GM21528 (cell line): ENCODE measurements at regions not wholly inside any gene's neighbourhood (a gene's known extent, or its start where the extent isn't known, plus 50 kb on each side); places are given as distances from the start of the nearest gene placed in this dataset.
"Not testable (repeated sequence)": the region's sequence is repeated elsewhere in the genome, so short reads cannot be mapped to it uniquely, and the experiment has no call there.

Experiments used
- ATAC-seq: cut with Tn5 transposase; IDR thresholded peaks from one replicate; pipeline ENCODE4 v1.9.1; 2021; ENCODE audit warnings: mild to moderate bottlenecking, moderate library complexity; ENCODE audit not compliant: unreplicated experiment, low FRiP score

DNA sequence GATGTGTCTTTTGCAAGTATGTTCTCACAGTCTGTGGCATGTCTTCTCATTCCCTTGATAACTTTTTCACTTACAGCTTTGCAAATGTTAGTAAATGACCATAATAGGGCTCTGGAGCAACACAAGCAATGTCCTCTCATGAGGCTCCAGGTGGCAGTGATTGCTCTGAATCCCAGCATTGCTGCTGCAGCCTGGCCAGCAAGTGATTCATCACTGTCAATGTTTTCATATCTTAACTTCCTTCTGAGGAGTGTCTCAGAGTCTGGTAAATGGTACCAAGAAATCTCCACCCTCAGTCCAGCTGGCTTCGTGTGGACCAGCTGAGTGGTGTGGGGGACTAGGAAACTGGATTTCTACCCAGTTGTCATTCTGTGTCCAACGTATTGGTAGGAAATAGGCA, 139.6 kb downstream of the MYLK4 start:
- ATAC-seq, result no peak

DNA sequence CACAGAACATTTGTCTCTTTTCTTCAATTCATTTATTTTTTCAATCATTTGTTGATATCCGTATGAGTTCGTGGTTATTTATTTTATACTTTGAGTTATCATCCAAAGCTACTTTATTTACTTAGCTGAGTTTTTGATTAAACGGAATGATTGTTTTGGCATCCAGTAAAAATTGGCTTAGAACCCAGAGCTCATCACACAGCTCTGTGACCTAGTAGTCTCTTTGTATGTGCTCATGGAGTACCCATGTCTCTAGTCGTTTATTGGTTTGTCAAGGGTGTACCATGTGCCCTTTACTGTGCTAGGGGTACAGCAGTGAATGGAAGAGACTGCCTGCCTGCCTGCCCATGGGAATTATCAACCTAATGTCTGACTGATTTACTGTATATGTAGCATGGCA, 142.2 kb downstream of the MYLK4 start:
- no peak for ATAC-seq

DNA sequence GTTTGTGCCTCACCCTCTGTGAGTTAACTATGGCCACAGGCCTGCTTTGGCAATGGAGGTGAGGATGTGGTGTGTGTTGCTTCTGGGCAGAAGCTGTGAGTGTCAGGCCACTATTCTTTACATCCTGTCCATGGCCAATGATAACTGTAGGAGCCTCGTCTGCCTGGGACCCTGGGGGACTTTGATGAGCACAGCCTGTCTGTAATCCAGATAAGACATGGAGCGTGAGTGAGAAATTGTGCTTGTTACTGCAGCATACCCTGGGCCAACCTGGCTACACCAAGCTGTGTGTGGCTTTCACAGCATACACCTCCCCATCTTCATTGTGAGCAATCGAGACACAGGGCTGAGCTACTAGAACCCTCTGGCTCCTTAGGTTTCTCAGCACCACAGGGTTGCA, 150.4 kb downstream of the MYLK4 start:
- ATAC-seq, result no peak

DNA sequence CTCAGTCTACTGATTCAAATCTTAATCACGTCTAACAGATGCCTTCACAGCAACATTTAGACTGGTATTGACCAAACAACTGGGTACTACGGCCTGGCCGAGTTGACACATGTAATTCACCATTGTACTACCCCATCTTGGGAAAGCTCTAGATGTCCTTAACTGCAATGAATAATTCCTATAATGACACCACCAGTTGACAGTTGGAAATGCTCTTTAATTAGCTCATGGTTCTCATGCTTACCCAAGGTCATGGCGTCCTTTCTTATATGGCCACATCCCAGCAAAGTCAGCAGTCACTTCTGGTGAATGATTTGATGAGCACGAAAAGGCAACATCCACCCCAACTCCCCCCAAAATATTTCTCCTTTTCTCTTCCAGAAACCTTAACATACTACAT, 150.9 kb downstream of the MYLK4 start:
- ATAC-seq, result no peak

DNA sequence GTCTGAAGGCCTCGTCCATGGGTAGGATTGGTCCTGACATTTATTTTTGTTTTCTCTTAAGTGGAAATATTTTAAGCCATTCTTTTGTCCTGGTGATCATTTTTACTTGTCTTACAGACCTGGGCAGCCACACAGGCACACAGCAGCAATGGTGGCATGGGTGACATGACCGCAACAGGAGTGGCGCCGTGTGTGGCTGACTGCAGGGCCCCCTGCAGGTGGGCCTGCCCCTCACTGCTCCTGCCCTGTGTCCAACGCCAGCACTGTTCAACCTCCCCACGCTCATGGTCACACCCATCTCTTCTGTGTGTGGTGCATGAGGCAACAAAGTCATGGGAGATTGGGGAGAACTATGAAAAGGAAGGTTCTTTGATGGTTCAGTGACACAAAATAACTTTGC, 151.9 kb downstream of the MYLK4 start:
- ATAC-seq, result no peak

DNA sequence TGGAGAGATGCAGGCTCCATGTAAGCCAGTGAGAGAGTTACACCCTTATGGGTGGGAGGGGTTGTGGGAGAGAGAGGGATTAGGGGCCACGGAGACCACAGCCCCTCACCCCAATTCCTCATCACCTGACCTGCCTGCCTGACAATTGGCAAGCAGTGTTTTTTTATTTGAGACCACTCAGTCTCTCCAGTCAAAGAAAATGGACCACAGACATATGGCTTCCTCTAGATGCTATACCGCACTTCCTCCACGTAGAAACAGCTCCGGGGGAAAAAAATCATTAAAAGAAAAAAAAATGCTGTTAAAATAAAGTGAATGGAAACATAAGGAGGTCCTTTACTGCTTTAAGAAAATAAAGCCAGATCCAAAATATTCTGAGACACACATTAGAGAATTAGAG, 152.7 kb downstream of the MYLK4 start:
- no peak for ATAC-seq

- not testable (repeated sequence) for ATAC-seq
Measured at GRCh38 chr6:2597457-2597856, 153.3 kb downstream of the MYLK4 start.

- ATAC-seq, result no peak
Measured at GRCh38 chr6:2596222-2596621, 154.5 kb downstream of the MYLK4 start.

- no peak for ATAC-seq
Measured at GRCh38 chr6:2594868-2595267, 155.9 kb downstream of the MYLK4 start.

GRCh38 chr6:2593167-2593566, 157.6 kb downstream of the MYLK4 start:
- no peak for ATAC-seq

DNA sequence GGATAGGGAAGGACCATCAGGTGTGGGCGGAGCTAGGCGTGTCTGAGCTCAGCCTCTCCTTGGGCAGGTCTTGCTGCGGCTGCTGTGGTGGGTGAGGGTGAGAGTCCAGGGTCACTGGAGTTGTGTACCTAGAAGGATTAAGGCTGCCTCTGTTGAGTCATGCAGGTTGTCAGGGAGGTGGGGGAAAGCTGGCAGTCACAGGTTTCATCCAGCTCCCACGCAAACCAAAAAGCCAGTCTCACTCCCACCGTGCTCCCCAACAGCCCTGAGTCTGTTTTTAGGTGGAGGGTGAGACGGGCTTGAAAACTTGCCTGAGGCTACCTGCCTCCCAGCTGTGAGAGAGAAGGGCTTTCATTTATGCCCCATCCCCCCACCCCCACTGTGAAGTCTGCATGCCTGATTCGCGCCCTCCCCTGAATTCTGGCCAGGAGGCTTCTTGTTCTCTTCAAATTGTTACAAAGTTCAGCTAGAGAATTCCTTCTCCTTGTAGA, 161.5 kb downstream of the MYLK4 start:
- ATAC-seq, result no peak

- ATAC-seq, result no peak
Measured at GRCh38 chr6:2583459-2583858, 167.3 kb downstream of the MYLK4 start.

DNA sequence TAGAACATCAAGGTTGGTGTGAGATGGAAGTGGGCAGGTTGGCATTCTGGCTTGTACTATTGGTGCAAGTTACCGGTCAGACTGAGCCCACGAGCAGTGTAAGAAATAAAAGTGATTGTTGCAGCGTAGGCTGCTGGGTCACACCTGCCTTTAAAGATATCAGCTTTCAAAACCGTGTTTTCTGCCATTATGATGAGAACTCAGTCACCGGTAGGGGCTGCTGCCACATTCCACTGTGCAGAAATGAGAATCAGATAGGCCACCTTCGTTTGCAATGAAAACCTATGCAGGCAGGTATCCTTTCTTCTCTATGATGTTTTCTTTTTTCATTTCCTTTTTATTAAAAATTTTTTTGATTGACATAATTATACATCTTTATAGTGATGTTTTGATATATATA, 168.5 kb downstream of the MYLK4 start:
- no peak for ATAC-seq

GRCh38 chr6:2581611-2582010, 169.1 kb downstream of the MYLK4 start:
- ATAC-seq, result no peak

- ATAC-seq, result no peak
Measured at GRCh38 chr6:2581011-2581410, 169.7 kb downstream of the MYLK4 start.

DNA sequence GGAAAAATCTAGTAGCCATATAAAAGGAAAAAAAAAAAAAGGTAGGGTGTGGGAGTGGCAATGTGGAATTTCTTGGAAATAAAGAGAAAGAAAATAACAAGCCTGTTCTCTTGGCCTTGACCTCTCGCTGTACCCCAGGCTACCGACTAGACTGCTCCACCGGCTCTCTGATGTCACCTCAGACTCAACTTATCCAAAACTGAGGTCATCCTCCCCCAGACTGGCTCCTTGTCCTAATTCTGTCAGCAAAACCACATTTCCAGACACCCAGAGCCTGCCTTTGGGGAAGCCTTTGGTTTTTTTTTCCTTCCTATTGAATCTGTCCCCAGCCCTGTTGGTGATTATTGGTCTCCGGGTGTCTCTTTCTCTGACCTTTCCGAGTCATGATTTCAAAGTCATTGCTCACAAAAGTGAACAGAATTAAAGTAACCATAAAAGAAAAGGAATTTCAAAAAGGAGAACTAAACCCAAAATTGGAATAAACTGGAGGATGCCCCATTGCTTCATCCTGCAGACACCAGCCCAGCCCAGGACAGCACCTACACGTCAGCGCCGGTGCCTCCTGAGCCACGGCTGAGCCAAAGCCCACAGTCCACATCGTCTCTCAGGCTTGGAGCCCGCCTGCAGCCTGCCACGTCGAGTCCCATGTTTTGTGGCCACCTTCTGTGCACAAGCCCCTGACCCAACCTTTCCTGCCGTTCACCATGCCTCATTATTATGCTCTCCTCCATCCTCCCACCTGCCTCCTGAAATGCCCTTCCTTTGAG, 170.7 kb downstream of the MYLK4 start:
- no peak for ATAC-seq

GRCh38 chr6:2579241-2579761, 171.4 kb downstream of the MYLK4 start:
- ATAC-seq, result no peak

- ATAC-seq, result no peak
Measured at GRCh38 chr6:2578767-2579166, 172.0 kb downstream of the MYLK4 start.

DNA sequence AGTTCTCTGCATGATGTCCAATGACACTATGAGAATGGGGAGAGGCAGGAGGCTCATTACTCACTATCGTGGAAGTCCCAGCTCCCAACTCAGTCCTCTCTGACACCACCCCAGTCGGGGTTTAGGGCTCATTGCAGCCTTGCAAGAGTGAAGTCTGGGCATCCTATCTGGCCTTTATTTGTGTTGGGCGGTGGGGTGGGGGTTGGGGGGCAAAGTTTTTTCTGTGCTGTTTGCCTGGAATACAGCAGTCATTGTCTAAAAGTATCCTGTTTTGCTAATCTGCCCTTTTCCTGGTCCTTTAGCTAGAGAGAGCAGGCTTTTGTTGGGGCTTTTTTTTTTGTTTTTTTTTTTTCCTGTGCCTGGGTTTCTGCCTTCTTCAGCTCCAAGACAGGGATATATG, 174.2 kb downstream of the MYLK4 start:
- no peak for ATAC-seq

DNA sequence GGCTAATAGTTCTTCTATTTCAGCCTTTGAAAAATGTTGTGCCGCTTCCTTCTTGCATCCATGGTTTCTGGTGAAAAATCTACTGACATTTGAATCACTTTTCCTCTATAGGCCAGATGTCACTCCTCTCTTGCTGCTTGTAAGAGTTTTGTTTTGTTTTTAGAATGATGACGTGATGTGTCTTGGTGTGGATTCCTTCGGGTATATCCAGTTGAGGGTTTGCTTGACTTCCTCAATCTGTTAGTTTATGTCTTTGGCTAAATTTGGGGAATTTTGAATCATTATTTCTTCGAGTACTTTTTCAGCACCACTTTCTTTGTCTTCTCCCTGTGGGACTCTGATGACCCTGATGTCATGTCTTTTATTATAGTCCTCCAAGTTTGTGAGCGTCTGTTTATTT, 175.5 kb downstream of the MYLK4 start:
- ATAC-seq, result no peak

GRCh38 chr6:2569420-2569819, 181.3 kb downstream of the MYLK4 start:
- not testable (repeated sequence) for ATAC-seq

- no peak for ATAC-seq
Measured at GRCh38 chr6:2566048-2566447, 184.7 kb downstream of the MYLK4 start.
